ENCODE measurements at regions not wholly inside any gene's neighbourhood (a gene's known extent, or its start where the extent isn't known, plus 50 kb on each side); places are given as distances from the start of the nearest gene placed in this dataset.

DNA sequence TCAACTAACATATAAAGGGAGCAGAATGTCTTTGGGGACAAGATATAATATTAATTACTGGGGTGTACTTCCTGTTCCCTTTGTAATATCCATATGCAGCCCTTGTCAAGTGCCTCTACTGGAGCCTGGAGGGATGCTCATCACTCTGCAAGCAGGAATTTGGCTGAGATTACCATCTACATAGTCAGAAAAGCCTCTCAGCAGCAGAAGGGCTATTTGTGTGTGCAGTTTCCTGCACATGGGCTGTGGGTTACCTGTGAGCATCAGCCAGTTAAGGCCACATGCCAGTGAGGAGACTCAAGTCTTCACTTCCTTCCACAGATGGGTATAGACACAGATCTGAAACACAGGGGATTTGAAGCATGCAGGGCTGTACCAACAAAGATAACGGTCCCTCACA, 278.1 kb upstream of the PLSCR5 start:
- TF ChIP-seq, protein P1, sequence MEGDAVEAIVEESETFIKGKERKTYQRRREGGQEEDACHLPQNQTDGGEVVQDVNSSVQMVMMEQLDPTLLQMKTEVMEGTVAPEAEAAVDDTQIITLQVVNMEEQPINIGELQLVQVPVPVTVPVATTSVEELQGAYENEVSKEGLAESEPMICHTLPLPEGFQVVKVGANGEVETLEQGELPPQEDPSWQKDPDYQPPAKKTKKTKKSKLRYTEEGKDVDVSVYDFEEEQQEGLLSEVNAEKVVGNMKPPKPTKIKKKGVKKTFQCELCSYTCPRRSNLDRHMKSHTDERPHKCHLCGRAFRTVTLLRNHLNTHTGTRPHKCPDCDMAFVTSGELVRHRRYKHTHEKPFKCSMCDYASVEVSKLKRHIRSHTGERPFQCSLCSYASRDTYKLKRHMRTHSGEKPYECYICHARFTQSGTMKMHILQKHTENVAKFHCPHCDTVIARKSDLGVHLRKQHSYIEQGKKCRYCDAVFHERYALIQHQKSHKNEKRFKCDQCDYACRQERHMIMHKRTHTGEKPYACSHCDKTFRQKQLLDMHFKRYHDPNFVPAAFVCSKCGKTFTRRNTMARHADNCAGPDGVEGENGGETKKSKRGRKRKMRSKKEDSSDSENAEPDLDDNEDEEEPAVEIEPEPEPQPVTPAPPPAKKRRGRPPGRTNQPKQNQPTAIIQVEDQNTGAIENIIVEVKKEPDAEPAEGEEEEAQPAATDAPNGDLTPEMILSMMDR (IDR thresholded peaks at IDR 0.05; ENCODE audit: low read depth, low read length) = no peak
- TF ChIP-seq POLR2A (IDR thresholded peaks at IDR 0.05; ENCODE audit: extremely low read depth, insufficient read length) = no peak
